Osteoblast (primary cell): ENCODE measurements at regions not wholly inside any gene's neighbourhood (a gene's known extent, or its start where the extent isn't known, plus 50 kb on each side); places are given as distances from the start of the nearest gene placed in this dataset.
"Not testable (repeated sequence)": the region's sequence is repeated elsewhere in the genome, so short reads cannot be mapped to it uniquely, and the experiment has no call there.

Source experiments
- DNase-seq: peaks from one replicate; pipeline ENCODE4 v3.0.0; 2011; ENCODE audit warnings: low spot score, mixed read lengths; ENCODE audit not compliant: insufficient read length; ENCODE audit errors: missing footprints
- H2AFZ ChIP-seq: 2 replicates; pipeline ENCODE4 v1.6.0; 2011; ENCODE audit warnings: mild to moderate bottlenecking, low read length
- H3K27ac ChIP-seq: 2 replicates; pipeline ENCODE4 v1.5.1; 2011; ENCODE audit warnings: mild to moderate bottlenecking, low read depth, low read length, moderate library complexity
- H3K27me3 ChIP-seq: 2 replicates; pipeline ENCODE4 v1.6.0; 2012; ENCODE audit warnings: mild to moderate bottlenecking, control low read depth, inconsistent platforms, low read length, moderate library complexity; ENCODE audit not compliant: insufficient read depth
- H3K36me3 ChIP-seq: 2 replicates; pipeline ENCODE4 v1.5.1; 2011; ENCODE audit warnings: mild to moderate bottlenecking, low read length, control low read depth, moderate library complexity; ENCODE audit not compliant: insufficient read depth
- H3K4me1 ChIP-seq: 2 replicates; pipeline ENCODE4 v1.5.1; 2011; ENCODE audit warnings: mild to moderate bottlenecking, low read length, control low read depth, moderate library complexity; ENCODE audit not compliant: insufficient read depth
- H3K4me2 ChIP-seq: 2 replicates; pipeline ENCODE4 v1.6.0; 2011; ENCODE audit warnings: mild to moderate bottlenecking, low read length; ENCODE audit not compliant: insufficient read depth
- H3K4me3 ChIP-seq: fragments of 200-600 bp; sonication (generic); 3 replicates; pipeline ENCODE4 v1.5.1; 2012; ENCODE audit warnings: mild to moderate bottlenecking, low read length, inconsistent platforms; ENCODE audit not compliant: insufficient read depth
- H3K79me2 ChIP-seq: 2 replicates; pipeline ENCODE4 v1.6.0; 2012; ENCODE audit warnings: mild to moderate bottlenecking, low read length, control low read depth, inconsistent platforms; ENCODE audit not compliant: insufficient read depth
- H3K9me3 ChIP-seq: 2 replicates; pipeline ENCODE4 v1.5.1; 2011; ENCODE audit warnings: low read depth, low read length, control low read depth
- H4K20me1 ChIP-seq: 2 replicates; pipeline ENCODE4 v1.6.0; 2012; ENCODE audit warnings: mild to moderate bottlenecking, low read length, control low read depth; ENCODE audit not compliant: insufficient read depth
- TF ChIP-seq, protein P1 (sequence below): IDR thresholded peaks from 2 replicates; pipeline ENCODE4 v1.5.1; 2011; ENCODE audit warnings: mild to moderate bottlenecking, low read depth, low read length, moderate library complexity; ENCODE audit errors: extremely low read depth

DNA sequence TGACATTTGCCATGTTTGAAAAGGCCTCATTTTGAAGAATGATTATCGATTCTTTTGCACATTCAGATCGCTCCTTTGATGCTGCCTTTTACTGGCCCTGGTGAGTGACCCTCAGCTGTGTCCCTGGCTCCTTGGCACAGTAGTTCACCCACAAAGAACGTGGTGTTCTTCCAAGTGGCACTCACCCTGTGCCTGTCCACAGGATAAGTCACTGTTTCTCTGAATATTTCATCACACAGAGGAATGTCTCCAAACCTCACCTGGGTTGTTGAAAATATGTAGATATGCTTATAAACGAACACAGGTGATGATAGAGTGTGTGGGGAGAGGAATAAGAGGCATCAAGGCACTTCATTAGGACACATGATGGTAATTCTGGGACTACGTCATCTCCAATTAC is 810.7 kb downstream of the CCSER2 start:
- TF ChIP-seq, protein P1, sequence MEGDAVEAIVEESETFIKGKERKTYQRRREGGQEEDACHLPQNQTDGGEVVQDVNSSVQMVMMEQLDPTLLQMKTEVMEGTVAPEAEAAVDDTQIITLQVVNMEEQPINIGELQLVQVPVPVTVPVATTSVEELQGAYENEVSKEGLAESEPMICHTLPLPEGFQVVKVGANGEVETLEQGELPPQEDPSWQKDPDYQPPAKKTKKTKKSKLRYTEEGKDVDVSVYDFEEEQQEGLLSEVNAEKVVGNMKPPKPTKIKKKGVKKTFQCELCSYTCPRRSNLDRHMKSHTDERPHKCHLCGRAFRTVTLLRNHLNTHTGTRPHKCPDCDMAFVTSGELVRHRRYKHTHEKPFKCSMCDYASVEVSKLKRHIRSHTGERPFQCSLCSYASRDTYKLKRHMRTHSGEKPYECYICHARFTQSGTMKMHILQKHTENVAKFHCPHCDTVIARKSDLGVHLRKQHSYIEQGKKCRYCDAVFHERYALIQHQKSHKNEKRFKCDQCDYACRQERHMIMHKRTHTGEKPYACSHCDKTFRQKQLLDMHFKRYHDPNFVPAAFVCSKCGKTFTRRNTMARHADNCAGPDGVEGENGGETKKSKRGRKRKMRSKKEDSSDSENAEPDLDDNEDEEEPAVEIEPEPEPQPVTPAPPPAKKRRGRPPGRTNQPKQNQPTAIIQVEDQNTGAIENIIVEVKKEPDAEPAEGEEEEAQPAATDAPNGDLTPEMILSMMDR, result no peak
- Histone ChIP-seq H3K4me1 (no peaks in the 10 kb centered on the region), H3K27ac (no peak overlapping the region), H2AFZ (no peak overlapping the region), H3K9me3 (peaks cover 2% of the 10 kb centered on the region), H3K79me2 (no peaks in the 10 kb centered on the region), H3K4me3 (no peak overlapping the region), H3K27me3 (no peaks in the 10 kb centered on the region), H4K20me1 (no peaks in the 10 kb centered on the region), H3K36me3 (no peaks in the 10 kb centered on the region), H3K4me2 (no peak overlapping the region)
- no peak for DNase-seq

DNA sequence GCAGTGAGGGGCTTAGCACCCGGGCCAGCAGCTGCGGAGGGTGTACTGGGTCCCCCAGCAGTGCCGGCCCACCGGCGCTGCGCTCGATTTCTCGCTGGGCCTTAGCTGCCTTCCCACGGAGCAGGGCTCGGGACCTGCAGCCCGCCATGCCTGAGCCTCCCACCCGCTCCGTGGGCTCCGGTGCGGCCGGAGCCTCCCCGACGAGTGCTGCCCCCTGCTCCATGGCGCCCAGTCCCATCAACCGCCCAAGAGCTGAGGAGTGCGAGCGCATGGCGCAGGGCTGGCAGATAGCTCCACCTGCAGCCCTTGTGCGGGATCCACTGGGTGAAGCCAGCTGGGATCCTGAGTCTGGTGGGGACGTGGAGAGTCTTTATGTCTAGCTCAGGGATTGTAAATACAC is 813.1 kb downstream of the CCSER2 start:
- not testable (repeated sequence) for H3K4me1 ChIP-seq, H3K36me3 ChIP-seq, H3K4me2 ChIP-seq, H2AFZ ChIP-seq, H3K27ac ChIP-seq, H3K9me3 ChIP-seq, H3K79me2 ChIP-seq, H4K20me1 ChIP-seq, DNase-seq, H3K4me3 ChIP-seq, H3K27me3 ChIP-seq

DNA sequence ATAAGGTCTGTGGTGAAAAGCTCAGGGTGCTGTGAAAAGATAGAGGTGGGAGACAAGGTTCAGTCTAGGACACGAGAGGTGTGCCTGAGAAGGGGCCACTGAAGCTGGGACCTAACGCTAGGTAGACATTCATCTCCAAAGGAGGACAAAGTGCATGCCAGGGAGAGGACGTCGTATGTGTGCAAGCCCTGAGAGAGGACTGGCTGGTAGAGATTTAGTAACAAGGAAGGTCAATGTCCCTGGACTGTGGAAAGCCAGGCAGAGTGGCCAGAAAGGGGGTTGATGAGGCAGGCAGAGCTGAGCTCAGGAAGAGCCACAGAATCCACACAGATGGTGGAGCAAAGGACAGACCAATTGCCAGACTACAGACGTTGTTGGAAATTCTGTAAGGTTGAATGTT is 817.6 kb downstream of the CCSER2 start:
- Histone ChIP-seq H2AFZ (no peak overlapping the region), H3K4me3 (no peak overlapping the region), H3K4me2 (no peak overlapping the region), H3K79me2 (no peaks in the 10 kb centered on the region), H3K4me1 (no peaks in the 10 kb centered on the region), H3K27me3 (no peaks in the 10 kb centered on the region), H3K36me3 (no peaks in the 10 kb centered on the region), H3K27ac (no peak overlapping the region), H4K20me1 (no peaks in the 10 kb centered on the region), H3K9me3 (peaks cover 3% of the 10 kb centered on the region)
- TF ChIP-seq, protein P1, result no peak
- DNase-seq, result no peak

DNA sequence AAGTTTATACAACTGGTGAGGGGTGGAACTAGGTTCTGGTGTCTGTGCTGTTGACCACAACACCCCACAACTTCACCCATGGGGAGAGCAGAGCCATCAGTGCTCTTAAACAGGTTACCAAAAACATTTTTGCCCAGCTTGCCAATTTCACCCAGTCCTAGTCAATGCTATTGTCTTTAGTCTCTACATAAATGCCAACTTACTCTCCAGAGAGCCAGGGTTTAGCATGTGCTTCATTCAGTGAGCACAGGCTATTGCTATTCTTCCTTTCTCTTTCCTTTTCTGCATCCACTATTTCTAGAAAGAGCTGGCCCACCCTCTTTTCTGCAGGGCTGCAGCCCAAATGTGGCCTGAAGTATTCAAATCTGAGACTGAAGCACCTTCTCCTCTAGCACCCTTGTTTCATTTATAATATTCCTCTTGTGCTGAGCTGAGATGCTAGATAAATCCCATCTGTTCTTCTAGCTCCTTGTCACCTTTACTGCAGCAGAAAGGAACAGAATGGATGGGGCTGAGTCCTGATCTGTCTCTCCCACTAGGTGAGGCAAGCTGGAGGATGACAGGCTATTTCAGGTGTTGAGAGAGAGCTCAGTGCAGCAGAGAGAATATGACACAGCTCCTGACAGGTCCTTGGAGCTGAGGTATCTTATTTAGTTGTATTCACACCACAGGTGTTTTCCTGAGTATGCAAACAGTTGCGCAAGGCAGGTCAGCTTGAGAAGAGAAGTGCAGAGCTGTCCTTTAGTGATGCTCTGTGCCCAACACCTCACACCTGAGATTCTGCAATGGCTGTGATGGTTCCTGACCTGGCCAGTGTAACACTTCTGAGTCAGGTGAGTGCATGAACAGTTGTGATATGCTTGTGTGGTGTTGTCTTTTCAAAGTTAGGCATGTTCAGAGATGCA is 819.2 kb downstream of the CCSER2 start:
- H3K79me2 ChIP-seq, result no peaks in the 10 kb centered on the region
- no peak overlapping the region for H3K4me3 ChIP-seq
- H3K4me2 ChIP-seq, result no peak overlapping the region
- H3K27me3 ChIP-seq, result no peaks in the 10 kb centered on the region
- no peak overlapping the region for H2AFZ ChIP-seq
- no peaks in the 10 kb centered on the region for H3K36me3 ChIP-seq
- no peak overlapping the region for H3K27ac ChIP-seq
- H3K4me1 ChIP-seq, result no peaks in the 10 kb centered on the region
- TF ChIP-seq, protein P1, result no peak
- no peaks in the 10 kb centered on the region for H4K20me1 ChIP-seq
- H3K9me3 ChIP-seq, result peaks cover 3% of the 10 kb centered on the region
- no peak for DNase-seq
